GM23338 (cell line): ENCODE measurements at regions not wholly inside any gene's neighbourhood (a gene's known extent, or its start where the extent isn't known, plus 50 kb on each side); places are given as distances from the start of the nearest gene placed in this dataset.

Experiments
- ATAC-seq: fragments of 200-7000 bp; cut with Tn5 transposase; 3 replicates; pipeline ENCODE4 v1.9.1; 2020
- DNase-seq: peaks from one replicate; pipeline ENCODE4 v3.0.0-alpha.2; 2015; ENCODE audit warnings: low spot score
- H2AFZ ChIP-seq: fragments of 200-600 bp; sonication (generic); 2 replicates; pipeline ENCODE4 v1.8.0; 2016; ENCODE audit warnings: antibody characterized with exemption, mild to moderate bottlenecking, moderate library complexity
- H3F3A ChIP-seq: fragments of 200-600 bp; sonication (generic); replicated peaks from 2 replicates; pipeline ENCODE4 v1.8.0; 2017; ENCODE audit warnings: antibody characterized with exemption, mixed run types, low read depth
- H3K27ac ChIP-seq: fragments of 200-600 bp; sonication (generic); 2 replicates; pipeline ENCODE4 v1.6.1; 2016; ENCODE audit warnings: low read depth
- H3K27me3 ChIP-seq: fragments of 200-600 bp; sonication (generic); 2 replicates; pipeline ENCODE4 v1.8.0; 2016; ENCODE audit warnings: mild to moderate bottlenecking, mixed run types, moderate library complexity; ENCODE audit not compliant: insufficient read depth
- H3K36me3 ChIP-seq: fragments of 200-600 bp; sonication (generic); 2 replicates; pipeline ENCODE4 v1.8.0; 2016; ENCODE audit warnings: mild to moderate bottlenecking; ENCODE audit not compliant: insufficient read depth
- H3K4me1 ChIP-seq: fragments of 200-600 bp; sonication (generic); 2 replicates; pipeline ENCODE4 v1.8.0; 2016; ENCODE audit warnings: mild to moderate bottlenecking, moderate library complexity; ENCODE audit not compliant: insufficient read depth
- H3K4me2 ChIP-seq: fragments of 200-600 bp; sonication (generic); 2 replicates; pipeline ENCODE4 v1.7.1; 2017; ENCODE audit warnings: mixed run types
- H3K4me3 ChIP-seq: fragments of 200-600 bp; sonication (generic); 2 replicates; pipeline ENCODE4 v1.6.1; 2016; ENCODE audit warnings: mixed run types
- H3K79me2 ChIP-seq: fragments of 200-600 bp; sonication (generic); replicated peaks from 2 replicates; pipeline ENCODE4 v1.8.0; 2017; ENCODE audit warnings: mild to moderate bottlenecking; ENCODE audit not compliant: insufficient read depth
- H3K9me2 ChIP-seq: fragments of 200-600 bp; sonication (generic); 2 replicates; pipeline ENCODE4 v1.8.0; 2017; ENCODE audit not compliant: insufficient read depth
- H4K20me1 ChIP-seq: fragments of 200-600 bp; sonication (generic); replicated peaks from 2 replicates; pipeline ENCODE4 v1.8.0; 2017; ENCODE audit warnings: mild to moderate bottlenecking; ENCODE audit not compliant: insufficient read depth
- H3K27ac Mint-ChIP-seq: 2 replicates; pipeline ENCODE4 v1.8.0; 2020; ENCODE audit warnings: inconsistent platforms, mild to moderate bottlenecking, moderate library complexity, mixed read lengths
- H3K27me3 Mint-ChIP-seq: 3 replicates; pipeline ENCODE4 v1.8.0; 2022; ENCODE audit warnings: low read depth, mild to moderate bottlenecking, moderate library complexity, mixed read lengths, inconsistent platforms; ENCODE audit not compliant: insufficient read depth, poor library complexity
- H3K36me3 Mint-ChIP-seq: 3 replicates; pipeline ENCODE4 v1.8.0; 2021; ENCODE audit warnings: low read depth, mild to moderate bottlenecking, inconsistent platforms, moderate library complexity, mixed read lengths
- H3K4me1 Mint-ChIP-seq: 3 replicates; pipeline ENCODE4 v1.8.0; 2020; ENCODE audit warnings: mild to moderate bottlenecking, inconsistent platforms, mixed read lengths
- H3K4me3 Mint-ChIP-seq: 3 replicates; pipeline ENCODE4 v1.8.0; 2021; ENCODE audit warnings: moderate library complexity, mild to moderate bottlenecking, inconsistent platforms, mixed read lengths
- H3K9me3 Mint-ChIP-seq: 3 replicates; pipeline ENCODE4 v1.8.0; 2020; ENCODE audit warnings: moderate library complexity, mild to moderate bottlenecking, inconsistent platforms, mixed read lengths
- CREB1 ChIP-seq: fragments of 250-450 bp; sonication (Bioruptor Pico); IDR thresholded peaks from 2 replicates; pipeline ENCODE4 v1.5.0; 2020; ENCODE audit warnings: low read depth, mild to moderate bottlenecking, moderate library complexity
- EZH2 ChIP-seq: fragments of 200-600 bp; sonication (generic); IDR thresholded peaks from one replicate; pipeline ENCODE4 v1.8.0; 2017; ENCODE audit warnings: antibody characterized with exemption, mild to moderate bottlenecking, low read depth; ENCODE audit not compliant: unreplicated experiment
- EZH2phosphoT487 ChIP-seq: fragments of 200-600 bp; sonication (generic); IDR thresholded peaks from one replicate; pipeline ENCODE4 v1.8.1; 2018; ENCODE audit warnings: antibody characterized with exemption; ENCODE audit not compliant: unreplicated experiment
- JUNB ChIP-seq: IDR thresholded peaks from one replicate; pipeline ENCODE4 v1.6.1; 2016; ENCODE audit warnings: antibody characterized with exemption; ENCODE audit not compliant: unreplicated experiment
- NANOG ChIP-seq: IDR thresholded peaks from 2 replicates; pipeline ENCODE4 v1.6.1; 2016; ENCODE audit warnings: antibody characterized with exemption, borderline replicate concordance
- POLR2AphosphoS5 ChIP-seq: IDR thresholded peaks from 2 replicates; pipeline ENCODE4 v1.6.1; 2016; ENCODE audit warnings: antibody characterized with exemption, low read depth
- STAT1 ChIP-seq: IDR thresholded peaks from one replicate; pipeline ENCODE4 v1.6.1; 2016; ENCODE audit warnings: antibody characterized with exemption; ENCODE audit not compliant: unreplicated experiment
- ZNF114 ChIP-seq: fragments of 250-450 bp; sonication (Bioruptor Pico); IDR thresholded peaks from 2 replicates; pipeline ENCODE4 v1.5.0; 2020; ENCODE audit warnings: mild to moderate bottlenecking, moderate library complexity
- ZNF331 ChIP-seq: fragments of 250-450 bp; sonication (Bioruptor Pico); IDR thresholded peaks from 2 replicates; pipeline ENCODE4 v1.5.0; 2020; ENCODE audit warnings: low read depth, mild to moderate bottlenecking, moderate library complexity
- TF ChIP-seq, protein P1 (sequence below): IDR thresholded peaks from one replicate; pipeline ENCODE4 v1.6.1; 2018; ENCODE audit warnings: antibody characterized with exemption; ENCODE audit not compliant: unreplicated experiment
- TF ChIP-seq, protein P2 (sequence below): fragments of 250-450 bp; sonication (Bioruptor Pico); IDR thresholded peaks from 2 replicates; pipeline ENCODE4 v1.5.0; 2020; ENCODE audit warnings: mild to moderate bottlenecking, moderate library complexity
- TF ChIP-seq, protein P3 (sequence below): IDR thresholded peaks from 2 replicates; pipeline ENCODE4 v1.6.1; 2016; ENCODE audit warnings: antibody characterized with exemption
- TF ChIP-seq, protein P4 (sequence below), 2 experiments: fragments of 200-600 bp in 1 of 2; sonication (generic) in 1 of 2; conservative IDR thresholded peaks; 2 replicates each; pipeline versions ENCODE4 v1.5.1 to v1.6.1; 2016 to 2017; ENCODE audit warnings: antibody characterized with exemption in 2 of 2, low read depth in 2 of 2, mild to moderate bottlenecking in 2 of 2, moderate library complexity in 1 of 2

DNA sequence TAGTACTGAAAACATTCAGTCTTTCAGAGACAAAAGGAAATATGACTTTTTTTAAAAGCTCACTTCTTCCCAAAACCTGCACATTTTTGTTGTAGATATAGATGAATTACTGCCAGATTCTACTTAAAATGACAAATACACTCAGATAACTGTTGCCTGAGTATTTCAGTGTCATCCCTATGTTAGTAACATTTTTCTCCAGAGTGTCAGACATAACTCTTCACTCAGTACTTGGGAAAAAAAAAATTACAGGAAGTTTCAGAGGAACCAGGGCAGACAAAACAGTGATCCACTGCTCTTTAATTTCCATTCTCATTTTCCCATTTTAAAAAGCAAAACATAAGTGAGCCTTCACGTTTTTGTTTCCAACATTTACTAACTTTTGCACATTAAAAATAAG lies 79.3 kb upstream of the ITGA1 start:
- no peaks in the 10 kb centered on the region for H4K20me1 ChIP-seq
- no peak overlapping the region for H3K27ac Mint-ChIP-seq
- no peak overlapping the region for H2AFZ ChIP-seq
- H3K27me3 Mint-ChIP-seq = peaks cover 3% of the 10 kb centered on the region
- no peaks in the 10 kb centered on the region for H3K36me3 Mint-ChIP-seq
- DNase-seq (no peak), ATAC-seq (no peak)
- no peak overlapping the region for H3K4me3 ChIP-seq
- H3K27ac ChIP-seq = no peak overlapping the region
- no peak overlapping the region for H3K4me2 ChIP-seq
- H3K4me1 ChIP-seq = peaks cover 8% of the 10 kb centered on the region; the same call in 1 of the 2 replicates
- peaks cover 11% of the 10 kb centered on the region; the same call in 2 of the 3 replicates for H3K4me1 Mint-ChIP-seq
- H3K79me2 ChIP-seq = no peaks in the 10 kb centered on the region
- TF ChIP-seq POLR2AphosphoS5 = no peak
- TF ChIP-seq, protein P1, sequence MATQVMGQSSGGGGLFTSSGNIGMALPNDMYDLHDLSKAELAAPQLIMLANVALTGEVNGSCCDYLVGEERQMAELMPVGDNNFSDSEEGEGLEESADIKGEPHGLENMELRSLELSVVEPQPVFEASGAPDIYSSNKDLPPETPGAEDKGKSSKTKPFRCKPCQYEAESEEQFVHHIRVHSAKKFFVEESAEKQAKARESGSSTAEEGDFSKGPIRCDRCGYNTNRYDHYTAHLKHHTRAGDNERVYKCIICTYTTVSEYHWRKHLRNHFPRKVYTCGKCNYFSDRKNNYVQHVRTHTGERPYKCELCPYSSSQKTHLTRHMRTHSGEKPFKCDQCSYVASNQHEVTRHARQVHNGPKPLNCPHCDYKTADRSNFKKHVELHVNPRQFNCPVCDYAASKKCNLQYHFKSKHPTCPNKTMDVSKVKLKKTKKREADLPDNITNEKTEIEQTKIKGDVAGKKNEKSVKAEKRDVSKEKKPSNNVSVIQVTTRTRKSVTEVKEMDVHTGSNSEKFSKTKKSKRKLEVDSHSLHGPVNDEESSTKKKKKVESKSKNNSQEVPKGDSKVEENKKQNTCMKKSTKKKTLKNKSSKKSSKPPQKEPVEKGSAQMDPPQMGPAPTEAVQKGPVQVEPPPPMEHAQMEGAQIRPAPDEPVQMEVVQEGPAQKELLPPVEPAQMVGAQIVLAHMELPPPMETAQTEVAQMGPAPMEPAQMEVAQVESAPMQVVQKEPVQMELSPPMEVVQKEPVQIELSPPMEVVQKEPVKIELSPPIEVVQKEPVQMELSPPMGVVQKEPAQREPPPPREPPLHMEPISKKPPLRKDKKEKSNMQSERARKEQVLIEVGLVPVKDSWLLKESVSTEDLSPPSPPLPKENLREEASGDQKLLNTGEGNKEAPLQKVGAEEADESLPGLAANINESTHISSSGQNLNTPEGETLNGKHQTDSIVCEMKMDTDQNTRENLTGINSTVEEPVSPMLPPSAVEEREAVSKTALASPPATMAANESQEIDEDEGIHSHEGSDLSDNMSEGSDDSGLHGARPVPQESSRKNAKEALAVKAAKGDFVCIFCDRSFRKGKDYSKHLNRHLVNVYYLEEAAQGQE = no peak
- TF ChIP-seq CREB1 (CRISPR knock-in tag) = no peak
- TF ChIP-seq STAT1 = no peak
- TF ChIP-seq EZH2 = no peak
- no peak for TF ChIP-seq NANOG
- TF ChIP-seq, protein P2, sequence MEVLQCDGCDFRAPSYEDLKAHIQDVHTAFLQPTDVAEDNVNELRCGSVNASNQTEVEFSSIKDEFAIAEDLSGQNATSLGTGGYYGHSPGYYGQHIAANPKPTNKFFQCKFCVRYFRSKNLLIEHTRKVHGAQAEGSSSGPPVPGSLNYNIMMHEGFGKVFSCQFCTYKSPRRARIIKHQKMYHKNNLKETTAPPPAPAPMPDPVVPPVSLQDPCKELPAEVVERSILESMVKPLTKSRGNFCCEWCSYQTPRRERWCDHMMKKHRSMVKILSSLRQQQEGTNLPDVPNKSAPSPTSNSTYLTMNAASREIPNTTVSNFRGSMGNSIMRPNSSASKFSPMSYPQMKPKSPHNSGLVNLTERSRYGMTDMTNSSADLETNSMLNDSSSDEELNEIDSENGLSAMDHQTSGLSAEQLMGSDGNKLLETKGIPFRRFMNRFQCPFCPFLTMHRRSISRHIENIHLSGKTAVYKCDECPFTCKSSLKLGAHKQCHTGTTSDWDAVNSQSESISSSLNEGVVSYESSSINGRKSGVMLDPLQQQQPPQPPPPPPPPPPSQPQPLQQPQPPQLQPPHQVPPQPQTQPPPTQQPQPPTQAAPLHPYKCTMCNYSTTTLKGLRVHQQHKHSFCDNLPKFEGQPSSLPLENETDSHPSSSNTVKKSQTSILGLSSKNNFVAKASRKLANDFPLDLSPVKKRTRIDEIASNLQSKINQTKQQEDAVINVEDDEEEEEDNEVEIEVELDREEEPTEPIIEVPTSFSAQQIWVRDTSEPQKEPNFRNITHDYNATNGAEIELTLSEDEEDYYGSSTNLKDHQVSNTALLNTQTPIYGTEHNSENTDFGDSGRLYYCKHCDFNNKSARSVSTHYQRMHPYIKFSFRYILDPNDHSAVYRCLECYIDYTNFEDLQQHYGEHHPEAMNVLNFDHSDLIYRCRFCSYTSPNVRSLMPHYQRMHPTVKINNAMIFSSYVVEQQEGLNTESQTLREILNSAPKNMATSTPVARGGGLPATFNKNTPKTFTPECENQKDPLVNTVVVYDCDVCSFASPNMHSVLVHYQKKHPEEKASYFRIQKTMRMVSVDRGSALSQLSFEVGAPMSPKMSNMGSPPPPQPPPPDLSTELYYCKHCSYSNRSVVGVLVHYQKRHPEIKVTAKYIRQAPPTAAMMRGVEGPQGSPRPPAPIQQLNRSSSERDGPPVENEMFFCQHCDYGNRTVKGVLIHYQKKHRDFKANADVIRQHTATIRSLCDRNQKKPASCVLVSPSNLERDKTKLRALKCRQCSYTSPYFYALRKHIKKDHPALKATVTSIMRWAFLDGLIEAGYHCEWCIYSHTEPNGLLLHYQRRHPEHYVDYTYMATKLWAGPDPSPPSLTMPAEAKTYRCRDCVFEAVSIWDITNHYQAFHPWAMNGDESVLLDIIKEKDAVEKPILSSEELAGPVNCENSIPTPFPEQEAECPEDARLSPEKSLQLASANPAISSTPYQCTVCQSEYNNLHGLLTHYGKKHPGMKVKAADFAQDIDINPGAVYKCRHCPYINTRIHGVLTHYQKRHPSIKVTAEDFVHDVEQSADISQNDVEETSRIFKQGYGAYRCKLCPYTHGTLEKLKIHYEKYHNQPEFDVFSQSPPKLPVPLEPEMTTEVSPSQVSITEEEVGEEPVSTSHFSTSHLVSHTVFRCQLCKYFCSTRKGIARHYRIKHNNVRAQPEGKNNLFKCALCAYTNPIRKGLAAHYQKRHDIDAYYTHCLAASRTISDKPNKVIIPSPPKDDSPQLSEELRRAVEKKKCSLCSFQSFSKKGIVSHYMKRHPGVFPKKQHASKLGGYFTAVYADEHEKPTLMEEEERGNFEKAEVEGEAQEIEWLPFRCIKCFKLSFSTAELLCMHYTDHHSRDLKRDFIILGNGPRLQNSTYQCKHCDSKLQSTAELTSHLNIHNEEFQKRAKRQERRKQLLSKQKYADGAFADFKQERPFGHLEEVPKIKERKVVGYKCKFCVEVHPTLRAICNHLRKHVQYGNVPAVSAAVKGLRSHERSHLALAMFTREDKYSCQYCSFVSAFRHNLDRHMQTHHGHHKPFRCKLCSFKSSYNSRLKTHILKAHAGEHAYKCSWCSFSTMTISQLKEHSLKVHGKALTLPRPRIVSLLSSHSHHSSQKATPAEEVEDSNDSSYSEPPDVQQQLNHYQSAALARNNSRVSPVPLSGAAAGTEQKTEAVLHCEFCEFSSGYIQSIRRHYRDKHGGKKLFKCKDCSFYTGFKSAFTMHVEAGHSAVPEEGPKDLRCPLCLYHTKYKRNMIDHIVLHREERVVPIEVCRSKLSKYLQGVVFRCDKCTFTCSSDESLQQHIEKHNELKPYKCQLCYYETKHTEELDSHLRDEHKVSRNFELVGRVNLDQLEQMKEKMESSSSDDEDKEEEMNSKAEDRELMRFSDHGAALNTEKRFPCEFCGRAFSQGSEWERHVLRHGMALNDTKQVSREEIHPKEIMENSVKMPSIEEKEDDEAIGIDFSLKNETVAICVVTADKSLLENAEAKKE (CRISPR knock-in tag) = no peak
- TF ChIP-seq, protein P3, sequence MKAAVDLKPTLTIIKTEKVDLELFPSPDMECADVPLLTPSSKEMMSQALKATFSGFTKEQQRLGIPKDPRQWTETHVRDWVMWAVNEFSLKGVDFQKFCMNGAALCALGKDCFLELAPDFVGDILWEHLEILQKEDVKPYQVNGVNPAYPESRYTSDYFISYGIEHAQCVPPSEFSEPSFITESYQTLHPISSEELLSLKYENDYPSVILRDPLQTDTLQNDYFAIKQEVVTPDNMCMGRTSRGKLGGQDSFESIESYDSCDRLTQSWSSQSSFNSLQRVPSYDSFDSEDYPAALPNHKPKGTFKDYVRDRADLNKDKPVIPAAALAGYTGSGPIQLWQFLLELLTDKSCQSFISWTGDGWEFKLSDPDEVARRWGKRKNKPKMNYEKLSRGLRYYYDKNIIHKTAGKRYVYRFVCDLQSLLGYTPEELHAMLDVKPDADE = no peak
- no peak for TF ChIP-seq ZNF114
- no peak for TF ChIP-seq EZH2phosphoT487
- TF ChIP-seq, protein P4, sequence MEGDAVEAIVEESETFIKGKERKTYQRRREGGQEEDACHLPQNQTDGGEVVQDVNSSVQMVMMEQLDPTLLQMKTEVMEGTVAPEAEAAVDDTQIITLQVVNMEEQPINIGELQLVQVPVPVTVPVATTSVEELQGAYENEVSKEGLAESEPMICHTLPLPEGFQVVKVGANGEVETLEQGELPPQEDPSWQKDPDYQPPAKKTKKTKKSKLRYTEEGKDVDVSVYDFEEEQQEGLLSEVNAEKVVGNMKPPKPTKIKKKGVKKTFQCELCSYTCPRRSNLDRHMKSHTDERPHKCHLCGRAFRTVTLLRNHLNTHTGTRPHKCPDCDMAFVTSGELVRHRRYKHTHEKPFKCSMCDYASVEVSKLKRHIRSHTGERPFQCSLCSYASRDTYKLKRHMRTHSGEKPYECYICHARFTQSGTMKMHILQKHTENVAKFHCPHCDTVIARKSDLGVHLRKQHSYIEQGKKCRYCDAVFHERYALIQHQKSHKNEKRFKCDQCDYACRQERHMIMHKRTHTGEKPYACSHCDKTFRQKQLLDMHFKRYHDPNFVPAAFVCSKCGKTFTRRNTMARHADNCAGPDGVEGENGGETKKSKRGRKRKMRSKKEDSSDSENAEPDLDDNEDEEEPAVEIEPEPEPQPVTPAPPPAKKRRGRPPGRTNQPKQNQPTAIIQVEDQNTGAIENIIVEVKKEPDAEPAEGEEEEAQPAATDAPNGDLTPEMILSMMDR (conservative IDR thresholded peaks at IDR 0.05; ENCODE audit: low read depth in 2 of 2) = no peak
- no peak for TF ChIP-seq JUNB
- TF ChIP-seq ZNF331 (CRISPR knock-in tag) = no peak
- H3F3A ChIP-seq = no peaks in the 10 kb centered on the region
- H3K9me3 Mint-ChIP-seq = no peaks in the 10 kb centered on the region
- no peak overlapping the region for H3K4me3 Mint-ChIP-seq
- no peaks in the 10 kb centered on the region for H3K9me2 ChIP-seq
- no peaks in the 10 kb centered on the region for H3K36me3 ChIP-seq
- no peaks in the 10 kb centered on the region for H3K27me3 ChIP-seq
